HEK293 (cell line): ENCODE measurements at regions not wholly inside any gene's neighbourhood (a gene's known extent, or its start where the extent isn't known, plus 50 kb on each side); places are given as distances from the start of the nearest gene placed in this dataset.

ENCODE experiments used
- CTCF ChIA-PET: fragments of 350-600 bp; formaldehyde crosslinking; extraction: SDS; loops from one replicate; lab custom pipeline; 2021; ENCODE audit warnings: antibody characterized with exemption; lab: Yijun Ruan, JAX
- POLR2A ChIA-PET: fragments of 300-600 bp; formaldehyde crosslinking; extraction: SDS; loops from one replicate; lab custom pipeline; 2020; ENCODE audit warnings: antibody characterized with exemption, inconsistent platforms; lab: Yijun Ruan, JAX
- H3K27ac ChIP-seq: fragments of 200-500 bp; sonication (Bioruptor generic); 2 replicates; pipeline ENCODE4 v1.5.1; 2014; ENCODE audit warnings: low read depth, low read length, control low read depth, inconsistent platforms; ENCODE audit errors: extremely low read depth
- H3K36me3 ChIP-seq, 2 experiments: fragments of 200-500 bp in 1 of 2; sonication (Bioruptor generic) in 1 of 2; 1 replicate in 1 of 2; 2 replicates in 1 of 2; pipeline ENCODE4 v1.5.1; 2014 to 2017; ENCODE audit warnings: inconsistent platforms in 2 of 2, low read length in 2 of 2; ENCODE audit not compliant: control insufficient read depth in 2 of 2, insufficient read depth in 1 of 2
- H3K4me1 ChIP-seq: fragments of 200-500 bp; sonication (Bioruptor generic); 2 replicates; pipeline ENCODE4 v1.5.1; 2014; ENCODE audit warnings: mild to moderate bottlenecking, low read length, inconsistent platforms; ENCODE audit not compliant: control insufficient read depth, insufficient read depth
- H3K4me3 ChIP-seq: 2 replicates; pipeline ENCODE4 v1.5.1; 2011; ENCODE audit warnings: low read depth, mild to moderate bottlenecking, control low read depth, low read length, moderate library complexity
- H3K9me3 ChIP-seq: fragments of 200-500 bp; sonication (Bioruptor generic); 2 replicates; pipeline ENCODE4 v1.5.1; 2014; ENCODE audit warnings: low read depth, low read length, inconsistent platforms; ENCODE audit not compliant: control insufficient read depth, insufficient read depth
- GLI4 ChIP-seq: fragments of 450-650 bp; formaldehyde crosslinking; IDR thresholded peaks from 2 replicates; pipeline ENCODE4 v1.5.1; 2016; ENCODE audit warnings: missing biosample characterization, missing genetic modification characterization
- HIC1 ChIP-seq: fragments of 450-650 bp; formaldehyde crosslinking; IDR thresholded peaks from 2 replicates; pipeline ENCODE4 v1.5.1; 2016; ENCODE audit warnings: missing biosample characterization, missing genetic modification characterization
- MZF1 ChIP-seq: fragments of 450-650 bp; formaldehyde crosslinking; IDR thresholded peaks from 2 replicates; pipeline ENCODE4 v1.5.1; 2017; ENCODE audit warnings: missing biosample characterization, missing genetic modification characterization, borderline replicate concordance
- OSR2 ChIP-seq: fragments of 450-650 bp; formaldehyde crosslinking; IDR thresholded peaks from 2 replicates; pipeline ENCODE4 v1.5.1; 2016; ENCODE audit warnings: missing biosample characterization, missing genetic modification characterization
- PATZ1 ChIP-seq: fragments of 450-650 bp; formaldehyde crosslinking; IDR thresholded peaks from 2 replicates; pipeline ENCODE4 v1.5.1; 2016; ENCODE audit warnings: missing biosample characterization, missing genetic modification characterization
- RBAK ChIP-seq: fragments of 450-650 bp; formaldehyde crosslinking; IDR thresholded peaks from 2 replicates; pipeline ENCODE4 v1.5.1; 2016; ENCODE audit warnings: missing biosample characterization, missing genetic modification characterization
- SETDB1 ChIP-seq: IDR thresholded peaks from one replicate; pipeline ENCODE4 v1.6.1; 2017; ENCODE audit warnings: mild to moderate bottlenecking, low read length, moderate library complexity, mixed read lengths; ENCODE audit not compliant: insufficient read length
- TCF7L2 ChIP-seq: IDR thresholded peaks from 2 replicates; pipeline ENCODE4 v1.6.1; 2011; ENCODE audit warnings: low read depth, mild to moderate bottlenecking, inconsistent platforms, low read length, moderate library complexity, borderline replicate concordance
- ZNF19 ChIP-seq: fragments of 450-650 bp; formaldehyde crosslinking; IDR thresholded peaks from 2 replicates; pipeline ENCODE4; 2016; ENCODE audit warnings: missing biosample characterization, missing genetic modification characterization, low read depth
- ZNF302 ChIP-seq: fragments of 450-650 bp; formaldehyde crosslinking; IDR thresholded peaks from 2 replicates; pipeline ENCODE4 v1.5.1; 2016; ENCODE audit warnings: missing biosample characterization, missing genetic modification characterization, low read depth
- ZNF350 ChIP-seq: fragments of 450-650 bp; formaldehyde crosslinking; IDR thresholded peaks from 2 replicates; pipeline ENCODE4 v1.5.0; 2017; ENCODE audit warnings: missing biosample characterization, mild to moderate bottlenecking, missing genetic modification characterization
- ZNF416 ChIP-seq: fragments of 450-650 bp; formaldehyde crosslinking; IDR thresholded peaks from 2 replicates; pipeline ENCODE4 v1.5.1; 2016; ENCODE audit warnings: missing biosample characterization, missing genetic modification characterization
- ZNF488 ChIP-seq: fragments of 450-650 bp; formaldehyde crosslinking; IDR thresholded peaks from 2 replicates; pipeline ENCODE4 v1.5.1; 2016; ENCODE audit warnings: missing biosample characterization, missing genetic modification characterization
- ZNF548 ChIP-seq: fragments of 450-650 bp; formaldehyde crosslinking; IDR thresholded peaks from 2 replicates; pipeline ENCODE4 v1.5.1; 2016; ENCODE audit warnings: missing biosample characterization, missing genetic modification characterization
- ZNF561 ChIP-seq: fragments of 450-650 bp; IDR thresholded peaks from 2 replicates; pipeline ENCODE4 v1.5.1; 2018; ENCODE audit warnings: missing biosample characterization, missing genetic modification characterization, borderline replicate concordance
- ZNF660 ChIP-seq: fragments of 450-650 bp; IDR thresholded peaks from 2 replicates; pipeline ENCODE4 v1.5.1; 2018; ENCODE audit warnings: missing biosample characterization, mild to moderate bottlenecking, missing genetic modification characterization
- TF ChIP-seq, protein P1 (sequence below): fragments of 450-650 bp; formaldehyde crosslinking; IDR thresholded peaks from 2 replicates; pipeline ENCODE4 v1.5.1; 2016; ENCODE audit warnings: missing biosample characterization, missing genetic modification characterization
- TF ChIP-seq, protein P2 (sequence below): fragments of 450-650 bp; formaldehyde crosslinking; IDR thresholded peaks from 2 replicates; pipeline ENCODE4 v1.5.1; 2016; ENCODE audit warnings: missing biosample characterization, missing genetic modification characterization

DNA sequence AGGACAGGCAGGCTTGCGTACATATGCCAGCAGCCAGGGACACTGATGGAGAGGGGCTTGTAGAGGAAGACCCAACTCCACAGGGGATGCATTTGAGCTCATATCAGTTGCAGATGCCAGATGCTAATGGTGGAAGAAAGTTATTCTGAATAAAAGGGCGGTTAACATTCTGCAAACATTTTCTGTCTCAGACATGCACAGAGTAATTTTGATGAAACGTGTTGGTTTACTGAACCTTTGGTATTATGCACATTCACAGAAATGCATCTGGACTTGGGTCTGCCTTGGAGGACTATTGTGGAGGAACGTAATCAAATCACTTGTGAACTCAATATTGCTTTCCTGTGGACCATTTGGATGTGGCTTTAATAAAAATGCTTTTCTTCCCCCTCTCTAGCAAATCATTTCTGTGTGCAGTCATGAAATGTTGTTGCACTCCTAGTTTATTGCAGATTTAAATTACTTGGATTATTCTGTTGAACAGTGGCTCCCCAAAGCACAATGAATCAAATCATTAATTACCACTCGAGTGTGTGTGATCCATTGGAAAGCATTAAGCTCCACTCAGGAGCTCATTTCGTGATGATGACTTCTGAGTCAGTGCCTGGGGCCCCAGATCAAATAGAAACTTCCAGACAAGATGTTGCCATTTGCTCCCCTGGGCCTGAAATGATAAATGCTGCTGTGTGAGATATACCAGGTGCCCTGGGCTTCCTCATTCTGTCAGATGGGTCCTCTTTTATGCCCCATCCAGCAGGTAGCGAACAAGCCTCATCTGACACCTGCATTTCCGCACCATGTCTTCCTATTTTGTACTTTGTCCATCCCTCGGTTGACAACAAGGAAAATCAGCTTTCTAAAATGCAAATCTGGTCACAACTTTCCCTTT, 697.0 kb upstream of the HS6ST1 start:
- CTCF ChIA-PET: no interaction called here
- H3K4me1 ChIP-seq: no peaks in the 10 kb centered on the region
- POLR2A ChIA-PET: no interaction called here

GRCh38 chr2:129016972-129017371, 698.3 kb upstream of the HS6ST1 start:
- H3K36me3 ChIP-seq: no peaks in the 10 kb centered on the region
- CTCF ChIA-PET: interaction anchor here (0.6 kb wide), 1 partner anchor 359 kb away, joined by 3 read pairs; no protein-coding TSS in a partner anchor
- POLR2A ChIA-PET: no interaction called here

More for the DNA sequence above, 697.0 kb upstream of the HS6ST1 start:
- no peaks in the 10 kb centered on the region for H3K36me3 ChIP-seq
- no peaks in the 10 kb centered on the region for H3K9me3 ChIP-seq
- TF ChIP-seq ZNF660 (tag by site-specific recombination) (no peak), MZF1 (no peak), ZNF350 (tag by site-specific recombination) (no peak)
- H3K27ac ChIP-seq: no peak overlapping the region
- no peak overlapping the region for H3K4me3 ChIP-seq

More at GRCh38 chr2:129016972-129017371, 698.3 kb upstream of the HS6ST1 start:
- TF ChIP-seq ZNF416 (no peak), PATZ1 (tag by site-specific recombination) (no peak), HIC1 (no peak), GLI4 (tag by site-specific recombination) (no peak), ZNF548 (tag by site-specific recombination) (no peak), ZNF561 (tag by site-specific recombination) (no peak), RBAK (tag by site-specific recombination) (no peak), ZNF302 (tag by site-specific recombination) (no peak), OSR2 (tag by site-specific recombination) (no peak), SETDB1 (no peak), ZNF488 (tag by site-specific recombination) (no peak), TCF7L2 (no peak), ZNF19 (tag by site-specific recombination) (no peak)
- TF ChIP-seq, protein P1, sequence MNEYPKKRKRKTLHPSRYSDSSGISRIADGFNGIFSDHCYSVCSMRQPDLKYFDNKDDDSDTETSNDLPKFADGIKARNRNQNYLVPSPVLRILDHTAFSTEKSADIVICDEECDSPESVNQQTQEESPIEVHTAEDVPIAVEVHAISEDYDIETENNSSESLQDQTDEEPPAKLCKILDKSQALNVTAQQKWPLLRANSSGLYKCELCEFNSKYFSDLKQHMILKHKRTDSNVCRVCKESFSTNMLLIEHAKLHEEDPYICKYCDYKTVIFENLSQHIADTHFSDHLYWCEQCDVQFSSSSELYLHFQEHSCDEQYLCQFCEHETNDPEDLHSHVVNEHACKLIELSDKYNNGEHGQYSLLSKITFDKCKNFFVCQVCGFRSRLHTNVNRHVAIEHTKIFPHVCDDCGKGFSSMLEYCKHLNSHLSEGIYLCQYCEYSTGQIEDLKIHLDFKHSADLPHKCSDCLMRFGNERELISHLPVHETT (tag by site-specific recombination): no peak
- TF ChIP-seq, protein P2, sequence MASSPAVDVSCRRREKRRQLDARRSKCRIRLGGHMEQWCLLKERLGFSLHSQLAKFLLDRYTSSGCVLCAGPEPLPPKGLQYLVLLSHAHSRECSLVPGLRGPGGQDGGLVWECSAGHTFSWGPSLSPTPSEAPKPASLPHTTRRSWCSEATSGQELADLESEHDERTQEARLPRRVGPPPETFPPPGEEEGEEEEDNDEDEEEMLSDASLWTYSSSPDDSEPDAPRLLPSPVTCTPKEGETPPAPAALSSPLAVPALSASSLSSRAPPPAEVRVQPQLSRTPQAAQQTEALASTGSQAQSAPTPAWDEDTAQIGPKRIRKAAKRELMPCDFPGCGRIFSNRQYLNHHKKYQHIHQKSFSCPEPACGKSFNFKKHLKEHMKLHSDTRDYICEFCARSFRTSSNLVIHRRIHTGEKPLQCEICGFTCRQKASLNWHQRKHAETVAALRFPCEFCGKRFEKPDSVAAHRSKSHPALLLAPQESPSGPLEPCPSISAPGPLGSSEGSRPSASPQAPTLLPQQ (tag by site-specific recombination): no peak
- no peaks in the 10 kb centered on the region for H3K9me3 ChIP-seq
- H3K4me3 ChIP-seq: no peak overlapping the region
- no peaks in the 10 kb centered on the region for H3K4me1 ChIP-seq
- no peak overlapping the region for H3K27ac ChIP-seq
